ENCODE measurements at regions not wholly inside any gene's neighbourhood (a gene's known extent, or its start where the extent isn't known, plus 50 kb on each side); places are given as distances from the start of the nearest gene placed in this dataset.

GRCh38 chr18:64993695-64994094 is 757.1 kb upstream of the CDH7 start:
- TF ChIP-seq CTCF (conservative IDR thresholded peaks at IDR 0.05; ENCODE audit: low read depth, low read length) (no peak), EZH2 (IDR thresholded peaks at IDR 0.05; ENCODE audit: low read length, unreplicated experiment) (no peak)

Data from PC-3 (cell line).